ENCODE measurements at regions not wholly inside any gene's neighbourhood (a gene's known extent, or its start where the extent isn't known, plus 50 kb on each side); places are given as distances from the start of the nearest gene placed in this dataset.
A peak's percentile ranks its signal among the peaks of the same experiment; 100 is the strongest.

DNA sequence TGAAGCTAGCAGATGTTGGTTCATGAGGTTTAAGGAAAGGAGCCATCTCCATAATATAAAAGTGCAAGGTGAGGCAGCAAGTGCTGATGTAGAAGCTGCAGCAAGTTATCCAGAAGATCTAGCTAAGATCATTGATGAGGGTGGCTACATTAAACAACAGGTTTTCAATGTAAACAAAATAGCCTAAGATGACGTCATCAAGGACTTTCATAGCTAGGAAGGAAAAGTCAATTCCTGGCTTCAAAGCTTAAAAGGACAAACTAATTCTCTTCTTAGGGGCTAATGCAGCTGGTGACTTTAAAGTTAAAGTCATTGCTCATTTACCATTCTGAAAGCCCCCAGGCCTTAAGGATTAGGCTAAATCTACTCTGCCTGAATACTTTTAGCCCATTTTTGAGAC lies 141.9 kb downstream of the MID1IP1 start:
- TF ChIP-seq, protein P1, sequence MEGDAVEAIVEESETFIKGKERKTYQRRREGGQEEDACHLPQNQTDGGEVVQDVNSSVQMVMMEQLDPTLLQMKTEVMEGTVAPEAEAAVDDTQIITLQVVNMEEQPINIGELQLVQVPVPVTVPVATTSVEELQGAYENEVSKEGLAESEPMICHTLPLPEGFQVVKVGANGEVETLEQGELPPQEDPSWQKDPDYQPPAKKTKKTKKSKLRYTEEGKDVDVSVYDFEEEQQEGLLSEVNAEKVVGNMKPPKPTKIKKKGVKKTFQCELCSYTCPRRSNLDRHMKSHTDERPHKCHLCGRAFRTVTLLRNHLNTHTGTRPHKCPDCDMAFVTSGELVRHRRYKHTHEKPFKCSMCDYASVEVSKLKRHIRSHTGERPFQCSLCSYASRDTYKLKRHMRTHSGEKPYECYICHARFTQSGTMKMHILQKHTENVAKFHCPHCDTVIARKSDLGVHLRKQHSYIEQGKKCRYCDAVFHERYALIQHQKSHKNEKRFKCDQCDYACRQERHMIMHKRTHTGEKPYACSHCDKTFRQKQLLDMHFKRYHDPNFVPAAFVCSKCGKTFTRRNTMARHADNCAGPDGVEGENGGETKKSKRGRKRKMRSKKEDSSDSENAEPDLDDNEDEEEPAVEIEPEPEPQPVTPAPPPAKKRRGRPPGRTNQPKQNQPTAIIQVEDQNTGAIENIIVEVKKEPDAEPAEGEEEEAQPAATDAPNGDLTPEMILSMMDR (IDR thresholded peaks at IDR 0.05) = no peak
- TF ChIP-seq POLR2AphosphoS5 (IDR thresholded peaks at IDR 0.05) = no peak
- TF ChIP-seq POLR2A (IDR thresholded peaks at IDR 0.05) = no peak
- Histone ChIP-seq H3K27me3 (peaks cover 0 to 8% of the 10 kb centered on the region in 2 donors), H3K36me3 (no peaks in the 10 kb centered on the region), H3K9me3 (peaks cover 0 to 36% of the 10 kb centered on the region in 2 donors), H3K4me3 (no peak overlapping the region), H3K4me1 (no peaks in the 10 kb centered on the region), H3K27ac (no peak overlapping the region)
- intact Hi-C loops (cut with DNase I; ENCODE audit: low total_unique reads) = no loop called here
- DNase-seq (ENCODE audit: low spot score in 2 of 2) = no peak

DNA sequence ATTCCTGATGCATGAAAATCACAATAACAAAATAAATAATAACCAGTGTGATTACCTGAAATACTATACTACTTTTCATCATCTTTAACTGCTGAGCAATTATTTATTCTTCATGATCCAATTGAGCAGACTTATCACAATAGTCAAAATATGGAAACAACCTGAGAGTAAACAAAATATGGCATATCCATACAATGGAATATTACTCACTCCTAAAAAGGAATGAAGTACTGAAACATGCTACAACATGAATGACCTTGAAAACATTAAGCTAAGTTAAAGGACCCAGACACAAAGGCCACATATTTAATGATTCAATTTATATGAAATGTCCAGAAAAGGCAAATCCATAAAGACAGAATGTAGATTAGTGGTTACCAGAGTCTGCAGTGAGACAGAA lies 146.8 kb downstream of the MID1IP1 start:
- intact Hi-C loops (cut with DNase I; ENCODE audit: low total_unique reads) = no loop called here
- no peak for DNase-seq (ENCODE audit: low spot score in 2 of 2)
- Histone ChIP-seq H3K4me3 (no peak overlapping the region), H3K27me3 (peaks cover 0 to 28% of the 10 kb centered on the region in 2 donors), H3K27ac (no peak overlapping the region), H3K4me1 (no peaks in the 10 kb centered on the region), H3K9me3 (peaks cover 0 to 22% of the 10 kb centered on the region in 2 donors), H3K36me3 (no peaks in the 10 kb centered on the region)
- TF ChIP-seq, protein P1 (IDR thresholded peaks at IDR 0.05) = no peak
- TF ChIP-seq POLR2A (IDR thresholded peaks at IDR 0.05) (no peak), POLR2AphosphoS5 (IDR thresholded peaks at IDR 0.05) (no peak)

DNA sequence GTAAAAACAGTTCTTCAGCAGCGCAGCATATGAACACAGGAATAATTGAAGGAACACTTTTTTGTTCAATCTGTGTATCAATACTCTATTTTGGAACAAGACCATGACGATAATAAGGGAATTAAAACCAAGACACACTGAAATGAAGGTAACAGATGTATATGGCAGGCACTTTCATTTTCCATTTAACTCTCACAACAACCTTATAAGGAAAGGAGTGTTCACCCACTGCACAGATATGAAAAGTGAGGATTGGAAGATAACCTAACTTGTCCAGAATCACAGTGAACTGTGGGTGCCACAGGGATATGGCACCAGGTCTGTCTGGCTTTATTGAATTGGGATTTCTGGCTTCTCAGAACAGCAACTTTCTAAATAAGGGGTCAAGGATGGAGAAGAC lies 153.3 kb downstream of the MID1IP1 start:
- intact Hi-C loops (cut with DNase I; ENCODE audit: low total_unique reads) = no loop called here
- Histone ChIP-seq H3K27ac (no peak overlapping the region), H3K27me3 (peaks cover 0 to 33% of the 10 kb centered on the region in 2 donors), H3K9me3 (no peaks in the 10 kb centered on the region), H3K36me3 (no peaks in the 10 kb centered on the region), H3K4me1 (no peaks in the 10 kb centered on the region), H3K4me3 (no peak overlapping the region)
- TF ChIP-seq, protein P1 (IDR thresholded peaks at IDR 0.05) = no peak
- TF ChIP-seq POLR2A (IDR thresholded peaks at IDR 0.05) = no peak
- no peak for TF ChIP-seq POLR2AphosphoS5 (IDR thresholded peaks at IDR 0.05)
- DNase-seq (ENCODE audit: low spot score in 2 of 2) = no peak

DNA sequence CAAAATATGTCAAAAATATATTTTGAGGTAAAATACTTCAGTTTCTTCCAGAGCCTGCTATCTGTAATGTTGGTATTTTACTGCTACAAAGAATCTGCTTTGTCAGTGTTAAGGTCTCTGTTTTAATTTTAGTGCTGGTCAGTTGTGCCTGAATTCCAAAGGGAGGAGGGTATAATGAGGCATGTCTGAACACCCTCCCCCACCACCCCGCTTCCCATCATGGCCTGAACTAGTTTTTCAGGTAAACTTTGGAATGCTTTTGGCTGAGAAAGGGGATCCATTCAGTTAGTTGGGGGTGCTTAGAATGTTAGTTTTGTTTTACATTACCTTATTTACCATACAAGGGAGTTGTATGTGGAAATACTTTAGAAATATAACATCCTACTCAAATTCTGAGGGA lies 158.5 kb downstream of the MID1IP1 start:
- intact Hi-C loops (cut with DNase I; ENCODE audit: low total_unique reads) = loop anchor here (5.0 kb wide), 1 partner anchor 843 kb away; no protein-coding TSS in a partner anchor
- H3K36me3 ChIP-seq = no peaks in the 10 kb centered on the region
- H3K9me3 ChIP-seq = peaks cover 8 to 10% of the 10 kb centered on the region in 2 donors
- H3K4me3 ChIP-seq = no peak overlapping the region
- peaks cover 0 to 26% of the 10 kb centered on the region in 2 donors for H3K27me3 ChIP-seq
- no peaks in the 10 kb centered on the region for H3K4me1 ChIP-seq
- TF ChIP-seq, protein P1 (IDR thresholded peaks at IDR 0.05) = no peak
- TF ChIP-seq POLR2A (IDR thresholded peaks at IDR 0.05) (no peak), POLR2AphosphoS5 (IDR thresholded peaks at IDR 0.05) (no peak)
- H3K27ac ChIP-seq = peak overlapping the region in 1 of 2 donors; percentile 34
- DNase-seq (ENCODE audit: low spot score in 2 of 2) = no peak

DNA sequence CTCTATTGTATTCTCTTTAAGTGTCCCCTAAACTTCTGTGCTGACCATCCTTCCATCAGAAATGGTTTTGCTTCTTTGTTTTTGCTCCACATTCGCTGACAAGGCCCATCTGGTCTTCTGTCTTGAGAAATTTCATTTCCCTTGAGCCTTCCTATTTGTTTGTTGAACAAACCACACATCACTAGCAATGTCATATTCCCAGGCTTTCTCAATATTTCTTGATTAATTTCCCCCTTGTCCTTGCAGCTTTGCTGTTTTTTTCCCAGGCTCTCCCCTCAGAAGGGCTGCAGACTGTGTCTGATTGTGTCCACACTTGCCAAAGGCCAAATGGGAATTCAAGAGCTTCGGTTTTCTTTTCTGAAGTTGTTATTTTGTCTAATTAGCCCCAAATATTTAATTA lies 158.9 kb downstream of the MID1IP1 start:
- DNase-seq (ENCODE audit: low spot score in 2 of 2) = no peak
- Histone ChIP-seq H3K9me3 (peaks cover 8 to 10% of the 10 kb centered on the region in 2 donors), H3K4me1 (no peaks in the 10 kb centered on the region), H3K4me3 (no peak overlapping the region), H3K36me3 (no peaks in the 10 kb centered on the region), H3K27me3 (peaks cover 0 to 22% of the 10 kb centered on the region in 2 donors), H3K27ac (peak overlapping the region in 1 of 2 donors; percentile 34)
- intact Hi-C loops (cut with DNase I; ENCODE audit: low total_unique reads) = no loop called here
- no peak for TF ChIP-seq POLR2A (IDR thresholded peaks at IDR 0.05)
- TF ChIP-seq, protein P1 (IDR thresholded peaks at IDR 0.05) = no peak
- TF ChIP-seq POLR2AphosphoS5 (IDR thresholded peaks at IDR 0.05) = no peak
